GM18861 (cell line): ENCODE measurements at regions not wholly inside any gene's neighbourhood (a gene's known extent, or its start where the extent isn't known, plus 50 kb on each side); places are given as distances from the start of the nearest gene placed in this dataset.

ENCODE experiments used
- ATAC-seq: cut with Tn5 transposase; IDR thresholded peaks from one replicate; pipeline ENCODE4 v1.9.1; 2021; ENCODE audit not compliant: unreplicated experiment

DNA sequence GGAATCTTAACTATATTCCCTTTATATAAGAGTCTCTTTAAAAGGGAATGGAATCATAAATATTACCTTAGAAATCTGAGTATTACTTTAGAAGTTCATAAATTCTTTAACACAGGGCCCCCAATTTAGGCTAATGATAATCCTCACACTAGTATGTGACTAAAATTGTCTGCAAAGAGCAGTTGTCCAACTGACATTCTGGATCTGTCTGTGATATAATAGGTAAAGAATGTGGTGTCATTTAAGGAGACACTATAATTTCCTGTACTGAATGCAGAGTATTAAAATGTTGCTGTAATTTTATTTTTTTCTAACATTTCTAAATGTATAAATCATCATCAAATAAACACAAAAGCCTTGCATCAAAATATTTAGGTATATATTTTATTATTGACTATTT, 128.5 kb upstream of the DST start:
- no peak for ATAC-seq

DNA sequence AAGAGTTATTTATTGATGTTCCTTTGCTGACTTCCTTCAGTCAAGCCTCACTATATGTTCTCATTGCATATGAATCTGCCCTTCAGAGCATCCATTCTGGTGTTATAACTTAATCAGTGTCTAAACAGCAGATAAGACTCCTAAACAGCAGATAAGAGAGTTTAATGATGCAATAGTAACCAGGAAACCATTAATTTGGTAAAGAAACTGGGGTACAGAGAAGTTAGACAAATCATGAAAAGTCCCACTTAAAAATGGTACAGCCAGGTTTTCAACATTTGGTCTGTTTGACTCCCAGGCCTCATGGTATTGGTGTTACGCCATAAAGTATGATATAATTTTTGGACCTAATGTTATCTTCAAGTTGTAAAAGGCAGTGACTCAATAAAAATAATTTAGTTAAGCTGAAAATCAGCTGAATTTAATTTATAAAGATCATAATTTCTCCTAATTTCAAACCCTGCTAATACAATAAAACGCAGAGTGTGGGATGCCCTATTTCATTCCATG, 127.4 kb upstream of the DST start:
- no peak for ATAC-seq

DNA sequence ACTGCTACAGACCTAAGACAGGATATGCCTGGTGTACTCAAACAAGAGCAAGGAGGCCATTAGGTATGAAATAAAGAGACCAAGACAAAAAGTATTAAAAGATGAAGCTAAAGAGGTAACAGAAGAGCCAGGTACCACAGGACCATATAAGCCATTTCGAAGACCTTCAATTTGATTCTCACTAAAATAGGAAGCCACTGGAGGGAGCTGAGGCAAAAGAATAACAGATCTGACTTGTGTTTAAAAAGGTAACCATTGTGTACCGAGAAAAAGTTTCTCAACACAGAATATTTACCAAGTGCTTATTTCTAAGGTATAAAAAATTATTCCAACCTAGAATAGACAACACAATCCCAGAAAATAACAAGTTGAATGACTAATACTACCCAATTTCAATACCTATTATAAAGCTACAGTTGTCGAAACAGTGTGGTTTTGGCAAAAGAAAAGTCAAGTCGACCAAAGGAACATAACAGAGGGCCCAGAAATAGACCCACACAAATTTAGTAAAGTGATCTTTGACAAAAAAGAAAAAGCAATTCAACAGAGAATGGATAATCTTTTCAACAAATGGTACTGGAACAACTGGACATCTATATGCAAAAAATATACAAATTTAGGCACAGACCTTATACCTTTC, 125.3 kb upstream of the DST start:
- no peak for ATAC-seq

DNA sequence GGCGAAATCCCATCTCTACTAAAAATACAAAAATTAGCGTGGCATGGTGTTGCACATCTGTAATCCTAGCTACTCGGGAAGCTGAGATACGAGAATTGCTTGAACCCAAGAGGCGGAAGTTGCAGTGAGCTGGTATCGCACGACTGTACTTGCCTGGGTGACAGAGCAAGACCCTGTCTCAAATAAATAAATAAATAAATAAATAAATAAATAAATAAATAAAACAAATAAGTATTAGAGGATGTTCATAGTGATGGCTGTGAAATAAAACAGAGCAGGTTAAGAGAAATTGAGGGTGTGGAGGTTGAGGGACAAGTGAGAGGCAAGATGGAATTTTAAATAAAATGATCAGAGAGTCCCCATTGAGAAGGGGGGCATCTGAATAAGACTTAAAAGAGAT, 124.7 kb upstream of the DST start:
- ATAC-seq: no peak

DNA sequence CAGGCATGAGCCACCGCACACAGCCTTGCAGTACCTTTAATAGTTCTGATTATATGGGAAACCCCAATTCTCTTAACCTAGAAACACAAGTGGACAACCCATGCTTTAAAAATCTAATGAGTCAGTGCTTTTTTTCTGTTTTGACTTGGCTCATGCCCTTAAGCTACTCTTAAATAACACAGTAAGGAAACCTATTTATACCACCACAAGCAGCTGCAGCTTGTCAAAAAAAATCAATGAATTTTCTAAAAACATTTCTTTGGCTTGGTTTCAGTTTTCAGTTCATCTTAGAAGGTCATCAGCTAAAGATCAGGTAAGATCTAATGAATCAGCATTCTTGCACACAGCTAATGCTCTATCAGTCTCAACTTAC, 124.1 kb upstream of the DST start:
- peak; percentile 85 for ATAC-seq

DNA sequence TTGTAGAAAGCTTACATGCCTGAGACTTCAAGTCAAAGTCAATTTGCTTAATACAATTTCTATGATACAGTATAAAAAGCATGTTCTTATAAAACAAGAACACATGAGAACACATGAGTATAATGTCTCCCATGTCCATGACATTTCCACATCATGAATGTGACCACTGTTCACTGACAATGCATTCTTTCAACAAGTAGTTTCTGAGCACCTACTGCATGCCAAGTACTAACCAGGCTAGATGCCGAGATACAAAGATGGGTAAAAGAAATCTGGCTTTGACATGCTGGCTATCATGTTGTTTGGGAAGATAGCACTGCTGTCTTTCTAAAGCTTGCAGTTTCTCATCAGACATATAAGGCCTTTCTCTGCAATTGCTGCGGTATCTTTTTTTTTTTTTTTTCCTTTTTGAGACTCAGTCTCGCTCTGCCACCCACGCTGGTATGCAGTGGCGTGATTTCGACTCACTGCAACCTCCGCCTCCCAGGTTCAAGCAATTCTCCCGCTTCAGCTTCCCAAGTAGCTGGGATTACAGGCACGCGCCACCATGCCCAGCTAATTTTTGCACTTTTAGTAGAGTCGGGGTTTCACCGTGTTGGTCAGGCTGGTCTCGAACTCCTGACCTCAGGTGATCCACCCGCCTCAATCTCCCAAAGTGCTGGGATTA, 123.6 kb upstream of the DST start:
- no peak for ATAC-seq

DNA sequence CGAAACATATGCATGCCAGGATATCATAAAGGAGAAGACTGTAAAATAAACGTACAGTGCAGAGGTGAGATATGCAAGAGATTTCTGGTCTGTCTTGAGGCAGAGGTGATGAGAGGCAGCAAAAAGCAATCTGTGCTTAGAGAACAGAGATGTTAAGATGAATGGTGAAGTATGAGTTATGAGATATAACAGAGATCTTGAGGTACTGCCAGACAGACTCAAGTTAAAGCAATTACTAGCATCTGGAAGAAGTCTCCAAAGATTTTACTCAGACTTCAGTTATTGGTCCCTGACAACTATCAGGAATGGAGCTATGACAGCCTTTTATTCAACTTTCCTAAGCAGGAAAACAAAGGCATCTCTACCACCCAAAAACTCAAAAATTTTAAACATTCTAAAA, 122.8 kb upstream of the DST start:
- ATAC-seq: no peak

DNA sequence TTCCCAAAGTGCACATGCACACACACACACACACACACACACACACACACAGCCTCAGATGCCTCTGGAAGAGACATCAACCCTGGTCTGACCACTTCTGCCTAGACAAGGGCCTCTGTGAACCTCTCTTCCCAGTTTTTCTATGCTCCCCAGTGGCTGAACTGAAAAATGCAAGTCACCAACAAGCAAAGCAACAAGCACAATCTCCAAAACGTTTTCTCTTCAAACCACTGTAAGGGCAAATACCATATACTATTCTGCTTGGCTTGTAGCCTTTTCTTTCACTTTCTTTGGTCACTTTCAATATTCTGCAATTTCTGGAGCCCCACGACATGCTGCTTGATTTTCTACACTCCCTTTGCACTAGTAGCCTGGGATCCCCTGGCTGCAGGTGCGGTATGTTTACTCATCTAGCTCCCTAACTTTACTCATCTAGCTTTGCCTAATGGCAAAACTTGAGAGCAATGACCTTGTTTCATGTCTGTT, 121.4 kb upstream of the DST start:
- ATAC-seq: peak; percentile 30

DNA sequence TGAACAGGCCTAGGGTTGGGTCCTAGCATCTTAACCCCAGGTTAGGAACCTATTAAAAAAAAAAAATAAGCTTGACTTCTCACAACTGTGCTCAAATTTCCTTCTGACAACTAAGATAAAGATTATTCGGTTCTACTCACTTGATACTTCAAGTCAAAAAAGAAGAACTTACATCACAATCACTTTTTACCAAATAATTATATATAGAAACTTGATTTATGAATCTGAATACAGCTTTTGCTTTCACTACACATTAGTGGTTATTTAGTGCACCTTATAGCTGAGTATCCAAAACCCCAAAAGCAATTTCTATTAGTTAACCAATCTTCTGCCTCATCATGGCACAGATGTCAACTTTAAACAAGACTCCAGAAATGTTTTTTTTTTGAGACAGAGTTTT, 119.0 kb upstream of the DST start:
- ATAC-seq: no peak

DNA sequence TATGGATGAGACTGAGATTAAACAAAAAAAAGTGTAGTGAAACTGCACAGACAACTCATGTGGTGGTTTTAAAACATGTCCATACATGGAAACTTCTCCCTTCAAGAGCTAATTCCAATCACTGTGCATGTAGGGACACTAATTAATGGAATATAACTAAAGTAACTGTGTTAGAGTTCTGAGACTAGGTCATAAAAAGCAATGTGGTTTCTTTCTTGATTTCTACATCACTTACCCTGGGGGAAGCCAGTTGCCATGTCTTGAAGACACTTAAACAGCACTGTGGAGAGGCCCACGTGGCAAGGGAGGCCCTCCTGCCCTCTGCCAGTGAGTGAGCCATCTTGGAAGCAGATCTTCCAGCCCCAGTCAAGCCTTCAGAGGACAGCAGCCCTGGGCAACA, 118.2 kb upstream of the DST start:
- no peak for ATAC-seq

DNA sequence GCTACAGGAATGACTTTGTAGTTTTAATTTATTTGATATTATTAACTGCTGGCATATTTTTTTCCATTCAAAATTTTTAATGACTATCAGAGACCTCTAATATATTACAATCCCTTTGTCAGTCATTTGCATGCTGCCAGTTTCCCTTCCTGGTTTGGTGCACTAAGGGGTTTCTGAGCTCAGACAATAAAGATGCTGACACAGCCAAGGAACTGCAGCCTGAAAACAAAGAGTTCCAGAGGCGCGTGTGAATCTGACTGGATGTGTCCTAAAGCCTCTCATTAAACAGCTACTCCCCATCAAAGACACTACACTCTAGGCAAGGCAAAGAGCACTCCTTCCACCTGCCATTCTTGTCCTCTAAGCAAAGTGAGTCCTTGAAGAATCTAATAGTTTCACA, 116.8 kb upstream of the DST start:
- ATAC-seq: no peak

DNA sequence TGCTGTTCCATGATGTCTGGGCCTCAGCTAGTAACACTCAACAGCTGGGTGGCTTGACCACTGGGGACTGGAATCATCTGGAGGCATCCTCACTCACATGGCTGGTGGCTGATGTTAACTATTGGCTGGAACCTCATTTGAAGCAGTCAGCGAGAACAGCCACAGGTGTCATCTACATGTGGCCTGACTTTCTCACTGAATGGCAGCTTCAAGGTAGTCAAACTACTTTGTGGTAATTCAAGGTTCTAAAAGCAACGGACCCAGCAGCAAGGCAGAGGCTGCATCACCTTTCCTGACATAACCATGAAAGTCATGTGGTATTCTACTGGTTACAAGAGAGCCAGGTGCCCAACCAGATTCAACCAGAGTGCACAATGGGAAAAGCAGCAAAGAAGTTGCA, 115.9 kb upstream of the DST start:
- ATAC-seq: no peak

DNA sequence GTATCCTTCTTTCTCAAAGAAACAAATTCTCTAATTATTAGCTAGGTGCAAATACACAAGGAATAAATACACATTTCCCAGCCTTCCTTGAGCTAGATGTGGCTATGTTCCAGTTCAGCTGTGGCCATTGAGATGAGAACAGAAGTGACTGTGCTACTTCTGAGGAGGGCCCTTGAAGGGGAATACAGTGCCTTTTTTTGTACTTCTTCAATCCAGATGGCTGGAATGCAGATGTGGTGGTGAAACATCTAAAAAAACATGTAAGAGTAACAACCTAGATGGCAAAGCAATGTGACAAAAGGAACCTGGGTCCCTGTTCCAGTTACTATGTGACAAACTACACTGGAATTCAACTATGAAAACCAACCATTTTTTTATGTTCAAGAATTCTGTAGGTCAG, 115.4 kb upstream of the DST start:
- no peak for ATAC-seq

DNA sequence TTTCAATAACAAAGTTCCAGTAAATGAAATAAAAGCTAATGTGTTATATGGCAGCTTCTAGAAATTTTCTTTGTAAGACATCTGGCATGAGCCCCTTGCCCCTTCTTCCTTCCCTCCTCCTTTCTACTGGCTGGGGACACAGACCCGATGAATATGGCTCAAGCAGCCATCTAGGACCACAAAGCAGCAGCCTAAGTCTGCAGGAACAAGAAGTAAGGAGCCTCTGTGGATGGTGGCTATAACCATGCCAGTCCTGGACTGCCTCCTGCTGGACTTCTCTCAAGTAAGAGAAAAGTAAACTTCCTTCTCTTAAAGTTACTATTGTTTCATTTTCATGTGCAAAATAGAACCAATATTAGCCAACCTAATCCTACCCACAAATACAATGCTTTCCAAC, 114.9 kb upstream of the DST start:
- no peak for ATAC-seq

DNA sequence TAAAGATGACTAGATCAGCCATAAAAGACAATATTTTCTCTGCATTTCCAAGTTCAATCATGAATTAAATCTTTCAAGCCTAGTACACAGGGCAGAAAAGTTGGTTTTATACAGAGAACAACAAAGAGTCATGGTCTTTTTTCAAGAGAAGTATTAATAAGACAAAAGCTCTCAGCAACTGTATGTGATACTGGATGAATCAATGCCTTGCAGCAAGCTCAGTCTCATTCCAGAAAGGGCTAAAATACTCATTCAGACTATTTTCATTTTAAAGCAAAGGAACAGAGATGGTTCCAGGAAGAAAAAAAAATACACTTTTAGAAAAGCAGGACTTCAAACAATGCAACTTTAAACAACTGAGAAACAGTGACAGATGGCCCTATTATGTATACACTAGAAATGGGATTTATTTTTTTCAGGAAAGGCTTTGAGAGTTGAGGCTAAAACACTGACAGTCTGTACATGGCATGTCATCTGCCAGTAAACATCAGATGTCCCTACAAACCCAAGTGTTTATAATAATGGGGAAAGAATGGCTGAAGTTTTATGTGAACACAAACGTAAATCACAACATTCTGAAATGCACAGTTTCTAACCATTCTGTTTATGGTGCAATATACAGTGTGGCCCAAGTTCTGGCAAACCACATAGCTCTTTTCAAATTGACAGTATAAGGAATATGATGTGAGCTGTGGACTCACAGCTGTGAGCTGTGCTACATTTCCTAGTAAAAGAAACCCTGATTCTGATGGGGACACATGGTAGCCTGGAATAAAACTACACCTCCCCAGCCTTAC, 114.3 kb upstream of the DST start:
- ATAC-seq: no peak

DNA sequence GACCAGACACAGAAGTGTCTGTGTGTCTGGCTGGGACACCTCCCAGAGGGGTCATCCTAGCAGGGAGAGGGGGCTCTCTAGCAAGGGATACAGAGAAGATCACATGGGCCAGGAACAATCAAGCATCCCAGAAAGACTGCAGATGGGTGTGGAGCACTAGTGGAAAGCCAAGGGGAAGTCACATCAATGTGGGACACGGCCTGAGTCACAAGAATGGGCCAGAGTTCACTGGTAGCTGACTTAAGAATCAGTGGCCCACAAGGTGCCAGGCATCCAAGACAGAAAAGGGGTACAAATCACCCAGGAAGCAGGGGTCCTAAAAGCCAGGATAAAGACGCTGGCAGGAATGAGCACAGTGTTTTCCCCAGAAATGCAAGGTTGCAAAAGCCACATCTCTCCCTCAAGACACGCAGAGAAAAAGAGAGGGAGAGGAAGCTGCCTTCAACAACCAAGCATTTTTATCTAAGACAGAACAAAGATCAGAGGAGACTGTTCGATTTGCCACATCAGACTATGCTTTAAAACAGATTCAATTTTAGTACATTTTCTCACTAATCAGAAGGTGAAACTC, 113.6 kb upstream of the DST start:
- no peak for ATAC-seq

DNA sequence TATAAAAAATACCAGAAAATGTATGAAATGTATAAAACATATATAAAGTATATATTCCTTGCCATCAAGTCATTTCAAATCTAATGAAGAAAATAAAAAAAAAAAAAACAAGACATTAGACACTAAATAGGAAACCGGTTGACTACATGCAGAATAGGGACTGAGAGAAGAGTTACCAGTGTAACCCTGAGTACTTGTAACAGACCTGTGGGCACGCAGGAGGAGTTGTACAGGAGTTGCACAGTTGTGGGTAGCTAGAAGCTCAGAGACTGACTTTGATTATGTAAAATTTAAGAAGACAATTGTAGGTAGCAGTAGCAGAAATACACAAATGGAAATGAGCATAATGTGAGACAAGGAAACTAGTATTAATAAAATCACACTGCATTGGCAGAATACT, 112.4 kb upstream of the DST start:
- no peak for ATAC-seq

DNA sequence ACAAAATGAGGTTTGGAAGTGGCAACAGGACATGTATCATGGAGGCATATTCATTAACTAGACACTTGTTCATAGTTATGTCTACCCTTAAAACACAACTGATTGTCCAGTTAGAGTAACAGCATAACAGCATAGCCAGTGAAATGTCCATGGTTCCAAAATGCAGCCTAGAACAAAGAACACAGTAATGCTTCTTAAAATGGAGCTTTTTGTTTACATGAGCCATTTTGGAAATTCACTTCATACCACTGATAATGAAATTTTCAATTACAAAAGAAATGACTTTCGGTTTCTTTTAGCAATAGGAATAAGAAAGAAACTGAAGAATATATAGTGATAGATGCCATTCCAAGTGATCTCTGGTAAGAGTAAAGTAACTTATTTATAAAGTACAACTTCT, 111.1 kb upstream of the DST start:
- ATAC-seq: no peak

DNA sequence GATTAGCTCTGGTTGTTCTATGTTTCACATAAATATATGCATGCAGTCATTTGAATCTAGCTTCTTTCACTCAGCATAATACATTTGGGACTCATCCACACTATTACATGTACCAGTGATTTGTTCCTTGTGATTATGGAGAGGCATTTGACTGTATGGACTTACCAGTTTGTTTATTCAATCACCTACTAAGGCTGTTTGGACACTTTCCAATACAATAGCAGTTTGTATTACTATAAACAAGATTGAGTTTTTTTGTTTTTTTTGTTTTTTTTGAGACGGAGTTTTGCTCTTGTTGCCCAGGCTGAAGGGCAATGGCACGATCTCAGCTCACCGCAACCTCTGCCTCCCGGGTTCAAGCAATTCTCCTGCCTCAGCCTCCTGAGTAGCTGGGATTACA, 109.8 kb upstream of the DST start:
- ATAC-seq: no peak

DNA sequence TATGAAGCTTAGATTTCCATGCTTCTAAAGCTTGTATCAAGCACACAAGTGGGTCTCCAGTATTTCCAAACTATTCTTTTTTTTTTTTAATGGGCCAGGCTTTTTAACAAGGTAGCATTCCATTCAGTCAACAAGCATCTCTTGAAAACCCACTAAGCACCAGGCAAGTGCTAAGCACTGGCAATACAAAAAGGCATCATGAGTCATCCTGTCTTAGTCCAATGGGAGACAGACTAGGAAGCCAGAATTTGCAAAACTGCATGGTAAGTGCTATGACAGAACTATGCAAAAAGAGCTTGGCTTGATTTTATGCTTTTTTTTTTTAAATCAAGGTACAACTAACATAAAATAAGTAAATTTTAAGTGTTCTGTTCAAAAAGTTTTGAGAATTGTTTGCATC, 109.3 kb upstream of the DST start:
- ATAC-seq: no peak

DNA sequence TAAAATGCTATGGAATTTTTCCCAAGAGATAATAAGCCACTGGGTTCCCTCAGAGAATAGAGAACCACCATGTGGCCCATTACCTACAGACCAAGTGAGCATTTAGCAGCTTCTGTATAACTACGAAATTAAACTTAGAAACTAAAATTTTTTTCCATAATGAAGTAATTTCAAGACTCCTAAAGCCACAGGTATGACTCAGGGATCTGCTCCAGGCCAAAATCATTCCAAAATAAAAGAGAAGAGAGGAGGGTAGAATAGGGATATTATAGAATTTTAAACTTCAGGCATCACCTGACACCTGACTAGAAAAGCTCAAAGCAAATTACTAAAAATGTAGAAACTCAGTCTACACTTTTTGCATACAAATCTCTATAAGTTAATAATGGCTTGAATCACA, 108.9 kb upstream of the DST start:
- no peak for ATAC-seq

DNA sequence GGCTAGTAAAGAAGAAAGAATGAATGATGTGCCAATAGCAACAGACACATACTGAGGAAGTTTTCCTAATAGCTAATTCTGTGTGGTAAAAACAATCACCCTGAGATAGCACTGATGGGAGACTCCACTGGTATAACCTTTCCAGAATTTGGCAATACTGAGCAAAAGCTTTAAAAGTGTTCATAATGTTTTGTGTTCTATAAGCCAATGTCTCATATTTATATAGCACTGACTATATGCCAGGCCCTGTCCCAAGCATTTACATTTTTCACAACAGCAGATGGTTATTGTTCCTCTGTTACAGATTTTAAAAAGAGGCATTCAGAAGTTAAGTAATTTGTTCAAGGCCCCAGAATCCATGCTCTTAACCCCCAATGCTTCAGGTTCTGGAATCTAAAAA, 108.0 kb upstream of the DST start:
- ATAC-seq: no peak
